IMR-90 (cell line): ENCODE measurements at regions not wholly inside any gene's neighbourhood (a gene's known extent, or its start where the extent isn't known, plus 50 kb on each side); places are given as distances from the start of the nearest gene placed in this dataset.

Source experiments
- ATAC-seq: fragments of 200-7000 bp; cut with Tn5 transposase; 2 replicates; pipeline ENCODE4 v1.9.1; 2020; ENCODE audit warnings: low read depth, mild to moderate bottlenecking, moderate library complexity
- BruUV-seq: library from RNA; stranded (reverse); fragments of 400-500 nt; replicated peaks from 2 replicates; lab custom pipeline; 2021; lab: Mats Ljungman, UMichigan
- CTCF ChIA-PET: fragments of 300-600 bp; formaldehyde crosslinking; extraction: SDS; loops from one replicate; lab custom pipeline; 2021; ENCODE audit warnings: antibody characterized with exemption; lab: Yijun Ruan, JAX
- POLR2A ChIA-PET: fragments of 300-600 bp; sonication (Branson Sonifier 250); formaldehyde crosslinking; loops from one replicate; lab custom pipeline; 2022; ENCODE audit warnings: antibody characterized with exemption; ENCODE audit not compliant: unreplicated experiment; lab: Charles Lee
- DNase-seq: peaks from one replicate; pipeline ENCODE4 v3.0.0; 2013
- H2AFZ ChIP-seq: replicated peaks from 2 replicates; pipeline ENCODE3; 2013; ENCODE audit warnings: low read length, mild to moderate bottlenecking; ENCODE audit not compliant: poor library complexity
- H2AK5ac ChIP-seq: 2 replicates; pipeline ENCODE4 v1.6.1; 2013; ENCODE audit warnings: low read depth, low read length, inconsistent platforms
- H2AK9ac ChIP-seq: replicated peaks from 2 replicates; pipeline ENCODE3; 2013; ENCODE audit warnings: mild to moderate bottlenecking, low read depth, low read length, moderate library complexity; ENCODE audit not compliant: poor library complexity
- H2BK120ac ChIP-seq: 2 replicates; pipeline ENCODE4 v1.6.1; 2013; ENCODE audit warnings: low read depth, low read length, inconsistent platforms
- H2BK15ac ChIP-seq: 3 replicates; pipeline ENCODE4 v1.6.1; 2013; ENCODE audit warnings: low read depth, low read length, inconsistent platforms
- H2BK20ac ChIP-seq: 2 replicates; pipeline ENCODE4 v1.6.1; 2013; ENCODE audit warnings: low read depth, mild to moderate bottlenecking, inconsistent platforms, low read length, moderate library complexity
- H2BK5ac ChIP-seq: 2 replicates; pipeline ENCODE4 v1.6.1; 2013; ENCODE audit warnings: mild to moderate bottlenecking, low read depth, low read length, inconsistent platforms; ENCODE audit not compliant: poor library complexity, severe bottlenecking
- H3K14ac ChIP-seq: replicated peaks from 2 replicates; pipeline ENCODE4 v1.6.1; 2013; ENCODE audit warnings: low read depth, low read length, inconsistent platforms
- H3K18ac ChIP-seq: 2 replicates; pipeline ENCODE4 v1.6.1; 2013; ENCODE audit warnings: low read depth, low read length, control low read depth
- H3K23ac ChIP-seq: 2 replicates; pipeline ENCODE4 v1.6.1; 2013; ENCODE audit warnings: low read depth, low read length, inconsistent platforms
- H3K27ac ChIP-seq: 2 replicates; pipeline ENCODE4 v1.5.1; 2013; ENCODE audit warnings: mild to moderate bottlenecking, control low read depth, low read length; ENCODE audit not compliant: insufficient read depth
- H3K27me3 ChIP-seq: 2 replicates; pipeline ENCODE4 v1.6.1; 2013; ENCODE audit warnings: low read length; ENCODE audit not compliant: control insufficient read depth, insufficient read depth
- H3K36me3 ChIP-seq: 2 replicates; pipeline ENCODE4 v1.6.1; 2013; ENCODE audit warnings: low read length, mixed read lengths; ENCODE audit not compliant: control insufficient read depth, insufficient read depth
- H3K4ac ChIP-seq: 2 replicates; pipeline ENCODE4 v1.6.1; 2013; ENCODE audit warnings: low read depth, low read length, inconsistent platforms
- H3K4me1 ChIP-seq: 2 replicates; pipeline ENCODE4 v1.6.1; 2013; ENCODE audit warnings: low read length, mixed read lengths; ENCODE audit not compliant: control insufficient read depth, insufficient read depth
- H3K4me2 ChIP-seq: 2 replicates; pipeline ENCODE4 v1.6.1; 2013; ENCODE audit warnings: low read depth, mild to moderate bottlenecking, control low read depth, low read length, moderate library complexity
- H3K4me3 ChIP-seq: 2 replicates; pipeline ENCODE4 v1.5.1; 2013; ENCODE audit warnings: low read depth, mild to moderate bottlenecking, control low read depth, low read length, moderate library complexity; ENCODE audit not compliant: insufficient read depth
- H3K56ac ChIP-seq: 2 replicates; pipeline ENCODE4 v1.6.1; 2013; ENCODE audit warnings: low read length, inconsistent platforms; ENCODE audit not compliant: insufficient read depth; ENCODE audit errors: extremely low read depth
- H3K79me1 ChIP-seq, 2 experiments: 2 replicates each; pipeline ENCODE4 v1.6.1; 2013; ENCODE audit warnings: low read length in 2 of 2, inconsistent platforms in 1 of 2, low read depth in 1 of 2
- H3K9ac ChIP-seq: 2 replicates; pipeline ENCODE4 v1.6.1; 2013; ENCODE audit warnings: low read depth, low read length, control low read depth
- H3K9me1 ChIP-seq: 2 replicates; pipeline ENCODE4 v1.6.1; 2013; ENCODE audit warnings: low read length, inconsistent platforms; ENCODE audit not compliant: insufficient read depth
- H3K9me3 ChIP-seq: 2 replicates; pipeline ENCODE4 v1.6.1; 2013; ENCODE audit warnings: low read length; ENCODE audit not compliant: control insufficient read depth, insufficient read depth
- H4K20me1 ChIP-seq: 2 replicates; pipeline ENCODE4 v1.6.1; 2013; ENCODE audit warnings: low read length, inconsistent platforms; ENCODE audit not compliant: insufficient read depth
- H4K5ac ChIP-seq: 2 replicates; pipeline ENCODE4 v1.6.1; 2013; ENCODE audit warnings: mild to moderate bottlenecking, low read depth, low read length, control low read depth
- H4K8ac ChIP-seq, 2 experiments: 2 replicates each; pipeline ENCODE4 v1.6.1; 2013; ENCODE audit warnings: low read depth in 2 of 2, low read length in 2 of 2, control low read depth in 1 of 2, inconsistent platforms in 1 of 2
- H4K91ac ChIP-seq: 2 replicates; pipeline ENCODE4 v1.6.1; 2013; ENCODE audit warnings: low read depth, low read length, inconsistent platforms; ENCODE audit not compliant: insufficient read depth
- BHLHE40 ChIP-seq: fragments of 150-350 bp; IDR thresholded peaks from 2 replicates; pipeline ENCODE4 v1.6.1; 2016; ENCODE audit warnings: mild to moderate bottlenecking, low read depth, low read length
- CEBPB ChIP-seq: IDR thresholded peaks from 2 replicates; pipeline ENCODE4 v1.6.1; 2012; ENCODE audit warnings: low read depth, low read length, improper control_type of control experiment
- CHD1 ChIP-seq: IDR thresholded peaks from 2 replicates; pipeline ENCODE4 v1.6.1; 2012; ENCODE audit warnings: low read depth, low read length, improper control_type of control experiment
- CTCF ChIP-seq: conservative IDR thresholded peaks from 2 replicates; pipeline ENCODE4 v1.5.1; 2012; ENCODE audit warnings: mild to moderate bottlenecking, low read depth, low read length, improper control_type of control experiment
- ELK1 ChIP-seq: fragments of 150-350 bp; IDR thresholded peaks from 2 replicates; pipeline ENCODE4 v1.6.1; 2016; ENCODE audit warnings: low read depth, mild to moderate bottlenecking, low read length, moderate library complexity, borderline replicate concordance
- FOS ChIP-seq: fragments of 150-350 bp; IDR thresholded peaks from 2 replicates; pipeline ENCODE4 v1.6.1; 2016; ENCODE audit warnings: low read depth, low read length
- MAZ ChIP-seq: IDR thresholded peaks from 2 replicates; pipeline ENCODE4 v1.6.1; 2012; ENCODE audit warnings: low read depth, mild to moderate bottlenecking, low read length, improper control_type of control experiment, moderate library complexity, borderline replicate concordance
- RAD21 ChIP-seq: IDR thresholded peaks from 2 replicates; pipeline ENCODE4 v1.6.1; 2012; ENCODE audit warnings: low read length, improper control_type of control experiment
- RCOR1 ChIP-seq: IDR thresholded peaks from 2 replicates; pipeline ENCODE4 v1.6.1; 2012; ENCODE audit warnings: mild to moderate bottlenecking, low read length, improper control_type of control experiment; ENCODE audit not compliant: insufficient replicate concordance
- RFX5 ChIP-seq: IDR thresholded peaks from 2 replicates; pipeline ENCODE4 v1.8.0; 2012; ENCODE audit warnings: low read depth, mild to moderate bottlenecking, low read length, moderate library complexity
- SMC3 ChIP-seq: fragments of 150-350 bp; IDR thresholded peaks from 2 replicates; pipeline ENCODE4 v1.6.1; 2016; ENCODE audit warnings: low read depth, mild to moderate bottlenecking, antibody characterized with exemption, low read length, moderate library complexity
- USF2 ChIP-seq: fragments of 150-350 bp; IDR thresholded peaks from 2 replicates; pipeline ENCODE4 v1.6.1; 2017; ENCODE audit warnings: mild to moderate bottlenecking, antibody characterized with exemption, low read length, low read depth
- WGBS, 2 experiments: methylation state at CpG; one replicate each; pipeline versions ENCODE4 v1.1.5 to v1.1.7; 2013; ENCODE audit warnings: missing lambda C conversion rate in 2 of 2; ENCODE audit not compliant: insufficient read length in 1 of 2; ENCODE audit errors: extremely low coverage in 2 of 2; 5-methylcytosine and 5-hydroxymethylcytosine counted together
- dilution Hi-C: fragments of 300-500 bp; cut with HindIII; formaldehyde crosslinking; loops from one replicate; pipeline ENCODE4 v1.14.3; 2018; ENCODE audit warnings: low sequenced_read_pairs; ENCODE audit not compliant: unreplicated experiment
- in situ Hi-C: fragments of 300-500 bp; cut with MboI; formaldehyde crosslinking; loops from 3 replicates; pipeline ENCODE4 v1.14.3; 2019; ENCODE audit warnings: low sequenced_read_pairs, inconsistent platforms, mixed read lengths
- intact Hi-C: fragments of 100-400 bp; cut with micrococcal nuclease; formaldehyde crosslinking; loops from 2 replicates; pipeline ENCODE4 v1.10.0; 2022

GRCh38 chr2:217741381-217741955, 261.3 kb downstream of the TNS1 start:
- H3K18ac ChIP-seq, result no peak overlapping the region
- no peaks in the 10 kb centered on the region for H3K36me3 ChIP-seq
- H2BK5ac ChIP-seq, result no peak overlapping the region
- H3K79me1 ChIP-seq, result no peaks in the 10 kb centered on the region
- intact Hi-C loops, result no loop called here
- peaks cover 2% of the 10 kb centered on the region; the same call in 1 of the 2 replicates for H3K4me1 ChIP-seq
- 93% methylated on average over 2 of the region's 6 CpGs; no CpG with 5 or more reads in 1 of the 2 experiments for WGBS, 2 experiments
- ChIA-PET POLR2A (no interaction called here), CTCF (no interaction called here)
- in situ Hi-C loops, result no loop called here
- no peak overlapping the region for H3K23ac ChIP-seq
- H3K4me3 ChIP-seq, result no peak overlapping the region
- no peak overlapping the region for H3K14ac ChIP-seq
- no peak overlapping the region for H2AFZ ChIP-seq
- H3K27me3 ChIP-seq, result no peaks in the 10 kb centered on the region
- H2AK5ac ChIP-seq, result no peak overlapping the region
- H2BK15ac ChIP-seq, result no peak overlapping the region
- no peak overlapping the region for H4K5ac ChIP-seq
- no peak overlapping the region for H3K27ac ChIP-seq
- H4K91ac ChIP-seq, result no peak overlapping the region
- dilution Hi-C loops, result no loop called here
- peaks cover 4% of the 10 kb centered on the region; the same call in 1 of the 2 replicates for H3K9me1 ChIP-seq
- no peak overlapping the region for H2AK9ac ChIP-seq
- no peak overlapping the region for H4K8ac ChIP-seq
- H2BK20ac ChIP-seq, result no peak overlapping the region
- no peak for TF ChIP-seq RFX5
- TF ChIP-seq FOS, result no peak
- TF ChIP-seq RCOR1, result no peak
- no peak for TF ChIP-seq CTCF
- no peak for TF ChIP-seq RAD21
- no peak for TF ChIP-seq ELK1
- no peak for TF ChIP-seq MAZ
- TF ChIP-seq CEBPB, result no peak
- no peak for TF ChIP-seq SMC3
- no peak for TF ChIP-seq CHD1
- TF ChIP-seq BHLHE40, result no peak
- no peak for TF ChIP-seq USF2
- H3K4me2 ChIP-seq, result no peak overlapping the region
- peaks cover 2% of the 10 kb centered on the region; the same call in 1 of the 2 replicates for H3K9me3 ChIP-seq
- no peaks in the 10 kb centered on the region for H4K20me1 ChIP-seq
- ATAC-seq (no peak), DNase-seq (no peak)
- H3K9ac ChIP-seq, result no peak overlapping the region
- no peak overlapping the region for H2BK120ac ChIP-seq
- H3K4ac ChIP-seq, result no peak overlapping the region
- no peak overlapping the region for H3K56ac ChIP-seq
- no TSS peak for BruUV-seq
